ENCODE measurements at regions not wholly inside any gene's neighbourhood (a gene's known extent, or its start where the extent isn't known, plus 50 kb on each side); places are given as distances from the start of the nearest gene placed in this dataset.

- Histone ChIP-seq H3K9me3 (no peaks in the 10 kb centered on the region), H3K27ac (no peak overlapping the region), H3K27me3 (no peaks in the 10 kb centered on the region), H3K4me3 (no peak overlapping the region), H3K4me1 (peaks cover 0 to 15% (median 0%) of the 10 kb centered on the region in 4 donors), H3K36me3 (no peaks in the 10 kb centered on the region)
- TF ChIP-seq POLR2AphosphoS5 (IDR thresholded peaks at IDR 0.05) (no peak), EP300 (IDR thresholded peaks at IDR 0.05) (no peak), CTCF (IDR thresholded peaks at IDR 0.05) (no peak), POLR2A (IDR thresholded peaks at IDR 0.05) (no peak)
- intact Hi-C loops (cut with DNase I; ENCODE audit: low total_unique reads): no loop called here
- WGBS, 5 donors: 73 to 89% (median 82%) methylated on average over 1 of the region's 1 CpG
- no peak for DNase-seq
Measured at GRCh38 chr6:56864171-56864616, 90.7 kb upstream of the BEND6 start.

DNA sequence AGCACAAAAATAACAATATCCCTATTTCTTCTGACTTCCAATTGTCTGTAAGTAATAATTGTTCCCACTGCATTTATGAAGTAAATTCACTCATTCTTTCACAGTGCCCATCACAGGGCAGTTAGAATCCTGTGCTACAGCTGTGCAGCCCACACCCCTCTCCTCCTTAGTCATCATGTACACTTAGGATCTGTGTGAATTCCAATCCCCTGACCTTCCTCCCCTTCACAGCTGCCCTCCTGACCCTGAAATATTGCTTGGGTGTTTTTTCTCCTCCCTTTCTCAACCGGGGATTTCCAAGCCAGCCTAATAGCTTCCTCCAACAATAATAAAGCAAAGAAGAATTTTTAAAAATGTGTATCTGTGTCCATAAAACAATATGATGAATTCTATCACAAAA is 91.5 kb upstream of the BEND6 start:
- Histone ChIP-seq H3K27ac (no peak overlapping the region), H3K36me3 (no peaks in the 10 kb centered on the region), H3K9me3 (no peaks in the 10 kb centered on the region), H3K27me3 (no peaks in the 10 kb centered on the region), H3K4me1 (peaks cover 0 to 15% (median 0%) of the 10 kb centered on the region in 4 donors), H3K4me3 (no peak overlapping the region)
- intact Hi-C loops (cut with DNase I; ENCODE audit: low total_unique reads): no loop called here
- 23 to 54% (median 45%) methylated on average over 1 of the region's 1 CpG for WGBS, 5 donors
- TF ChIP-seq POLR2A (IDR thresholded peaks at IDR 0.05): no peak
- no peak for TF ChIP-seq POLR2AphosphoS5 (IDR thresholded peaks at IDR 0.05)
- TF ChIP-seq CTCF (IDR thresholded peaks at IDR 0.05): no peak
- DNase-seq: no peak

DNA sequence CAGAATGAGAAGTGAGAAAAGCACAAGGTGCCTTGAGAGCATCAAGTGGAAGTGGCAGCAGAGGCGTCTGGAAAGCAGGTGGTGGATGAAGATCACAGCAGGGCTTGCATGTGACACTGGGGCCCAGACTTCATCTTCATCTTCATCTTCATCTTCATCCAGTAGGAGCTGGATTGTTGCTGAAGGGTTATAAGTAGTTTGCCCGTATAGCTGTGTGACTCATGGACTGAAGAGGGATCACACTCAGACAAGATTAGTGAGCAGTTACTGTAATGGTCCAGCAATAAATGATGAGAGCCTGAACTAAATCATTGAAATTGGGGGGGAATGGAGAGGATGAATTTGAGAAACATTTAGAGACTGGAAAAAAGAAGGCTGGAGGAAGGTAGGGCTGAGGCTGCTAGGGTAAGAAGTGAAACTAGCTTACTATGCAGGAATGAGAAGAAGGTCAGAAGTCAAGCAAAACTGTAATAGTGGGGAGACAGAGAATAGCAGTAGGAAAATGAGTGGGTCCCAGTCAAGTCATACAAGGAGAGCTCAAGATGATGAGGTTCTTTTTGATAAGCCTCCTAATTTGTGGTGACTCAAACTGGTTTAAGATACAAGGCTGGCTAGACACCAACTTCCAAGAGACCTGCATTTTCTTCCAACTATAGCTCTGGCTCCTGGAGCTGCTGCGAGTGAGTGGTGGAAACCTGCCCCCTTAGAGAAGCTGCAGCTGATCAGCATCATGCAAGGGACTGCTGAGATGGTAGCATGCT is 92.3 kb upstream of the BEND6 start:
- 65 to 90% (median 74%) methylated on average over 3 of the region's 3 CpGs for WGBS, 5 donors
- no peak for TF ChIP-seq POLR2A (IDR thresholded peaks at IDR 0.05)
- TF ChIP-seq CTCF (IDR thresholded peaks at IDR 0.05): no peak
- no peak for TF ChIP-seq EP300 (IDR thresholded peaks at IDR 0.05)
- TF ChIP-seq POLR2AphosphoS5 (IDR thresholded peaks at IDR 0.05): no peak
- H3K4me1 ChIP-seq: peaks cover 0 to 15% (median 0%) of the 10 kb centered on the region in 4 donors
- no peaks in the 10 kb centered on the region for H3K36me3 ChIP-seq
- no peak overlapping the region for H3K27ac ChIP-seq
- no peaks in the 10 kb centered on the region for H3K27me3 ChIP-seq
- H3K9me3 ChIP-seq: no peaks in the 10 kb centered on the region
- no peak for DNase-seq
- no peak overlapping the region for H3K4me3 ChIP-seq
- intact Hi-C loops (cut with DNase I; ENCODE audit: low total_unique reads): no loop called here

DNA sequence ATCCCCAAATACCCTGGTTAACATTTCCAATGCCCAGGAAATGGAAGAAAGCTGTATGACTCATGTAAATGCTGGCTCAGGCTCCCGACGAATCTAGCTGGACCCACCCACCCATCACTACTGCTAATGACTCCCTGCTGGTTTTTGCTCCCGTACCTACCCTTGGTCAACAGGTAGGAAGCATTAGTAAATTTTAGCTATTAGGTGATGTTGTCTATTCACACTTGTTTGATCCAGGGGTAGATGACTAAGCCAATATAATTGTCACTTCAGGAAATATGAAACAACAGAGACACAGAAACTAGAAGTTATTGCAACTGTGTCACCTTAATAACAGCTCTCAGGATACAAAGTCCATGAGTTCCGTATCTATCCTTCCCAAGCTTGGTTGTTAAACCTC is 94.4 kb upstream of the BEND6 start:
- WGBS, 5 donors: 46 to 68% (median 51%) methylated on average over 4 of the region's 4 CpGs
- Histone ChIP-seq H3K9me3 (no peaks in the 10 kb centered on the region), H3K36me3 (no peaks in the 10 kb centered on the region), H3K4me3 (no peak overlapping the region), H3K4me1 (peaks cover 0 to 19% (median 0%) of the 10 kb centered on the region in 4 donors), H3K27ac (no peak overlapping the region), H3K27me3 (no peaks in the 10 kb centered on the region)
- DNase-seq: no peak
- TF ChIP-seq POLR2AphosphoS5 (IDR thresholded peaks at IDR 0.05): no peak
- no peak for TF ChIP-seq CTCF (IDR thresholded peaks at IDR 0.05)
- TF ChIP-seq EP300 (IDR thresholded peaks at IDR 0.05): no peak
- TF ChIP-seq POLR2A (IDR thresholded peaks at IDR 0.05): no peak
- intact Hi-C loops (cut with DNase I; ENCODE audit: low total_unique reads): no loop called here
